BJ (cell line): ENCODE measurements at regions not wholly inside any gene's neighbourhood (a gene's known extent, or its start where the extent isn't known, plus 50 kb on each side); places are given as distances from the start of the nearest gene placed in this dataset.

Experiments
- CTCF ChIA-PET: fragments of 350-600 bp; formaldehyde crosslinking; extraction: SDS; loops from one replicate; lab custom pipeline; 2021; ENCODE audit warnings: antibody characterized with exemption, inconsistent platforms; lab: Yijun Ruan, JAX
- POLR2A ChIA-PET: fragments of 300-600 bp; sonication (Branson Sonifier 250); formaldehyde crosslinking; extraction: SDS; loops from one replicate; lab custom pipeline; 2021; ENCODE audit warnings: antibody characterized with exemption; lab: Charles Lee
- DNase-seq: peaks from one replicate; pipeline ENCODE4 v3.0.0-alpha.2; 2011; ENCODE audit warnings: low read depth
- H3K27me3 ChIP-seq: 2 replicates; pipeline ENCODE4 v1.6.0; 2011; ENCODE audit warnings: low read length; ENCODE audit not compliant: control insufficient read depth, insufficient read depth
- H3K36me3 ChIP-seq: 2 replicates; pipeline ENCODE4 v1.5.1; 2011; ENCODE audit warnings: low read length; ENCODE audit not compliant: control insufficient read depth, insufficient read depth
- H3K4me3 ChIP-seq: 2 replicates; pipeline ENCODE4 v1.5.1; 2011; ENCODE audit warnings: low read depth, mild to moderate bottlenecking, control low read depth, low read length
- TF ChIP-seq, protein P1 (sequence below): IDR thresholded peaks from 2 replicates; pipeline ENCODE4 v1.5.1; 2011; ENCODE audit warnings: low read depth, mild to moderate bottlenecking, control low read depth, inconsistent platforms, low read length, moderate library complexity; ENCODE audit not compliant: insufficient read depth

DNA sequence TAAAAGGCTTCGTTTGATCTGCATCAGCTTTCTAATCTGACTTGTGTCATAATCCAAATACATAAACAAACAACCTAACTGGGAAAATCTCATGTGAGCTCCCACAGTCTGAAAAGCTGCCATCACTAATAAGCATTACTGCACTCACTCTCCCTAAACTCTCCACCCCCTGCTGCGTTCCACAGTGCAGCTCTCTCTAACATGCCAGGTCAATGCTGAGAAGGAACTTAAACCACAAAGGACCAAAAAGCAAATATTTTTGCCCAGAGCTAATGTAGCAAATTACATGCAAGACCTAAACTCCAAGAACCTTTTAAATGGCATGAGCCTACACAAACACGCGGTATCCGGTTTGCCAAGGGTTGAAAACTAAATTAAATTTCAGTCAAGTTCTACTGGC is 542.3 kb upstream of the JARID2 start:
- TF ChIP-seq, protein P1, sequence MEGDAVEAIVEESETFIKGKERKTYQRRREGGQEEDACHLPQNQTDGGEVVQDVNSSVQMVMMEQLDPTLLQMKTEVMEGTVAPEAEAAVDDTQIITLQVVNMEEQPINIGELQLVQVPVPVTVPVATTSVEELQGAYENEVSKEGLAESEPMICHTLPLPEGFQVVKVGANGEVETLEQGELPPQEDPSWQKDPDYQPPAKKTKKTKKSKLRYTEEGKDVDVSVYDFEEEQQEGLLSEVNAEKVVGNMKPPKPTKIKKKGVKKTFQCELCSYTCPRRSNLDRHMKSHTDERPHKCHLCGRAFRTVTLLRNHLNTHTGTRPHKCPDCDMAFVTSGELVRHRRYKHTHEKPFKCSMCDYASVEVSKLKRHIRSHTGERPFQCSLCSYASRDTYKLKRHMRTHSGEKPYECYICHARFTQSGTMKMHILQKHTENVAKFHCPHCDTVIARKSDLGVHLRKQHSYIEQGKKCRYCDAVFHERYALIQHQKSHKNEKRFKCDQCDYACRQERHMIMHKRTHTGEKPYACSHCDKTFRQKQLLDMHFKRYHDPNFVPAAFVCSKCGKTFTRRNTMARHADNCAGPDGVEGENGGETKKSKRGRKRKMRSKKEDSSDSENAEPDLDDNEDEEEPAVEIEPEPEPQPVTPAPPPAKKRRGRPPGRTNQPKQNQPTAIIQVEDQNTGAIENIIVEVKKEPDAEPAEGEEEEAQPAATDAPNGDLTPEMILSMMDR = no peak
- no peaks in the 10 kb centered on the region for H3K27me3 ChIP-seq
- POLR2A ChIA-PET = no interaction called here
- no peaks in the 10 kb centered on the region for H3K36me3 ChIP-seq
- no peak overlapping the region for H3K4me3 ChIP-seq
- CTCF ChIA-PET = interaction anchor here (0.9 to 3.5 kb wide), 2 partner anchors 8 to 51 kb away, joined by 3 to 10 read pairs; no protein-coding TSS in a partner anchor
- DNase-seq = no peak

- ChIA-PET POLR2A (no interaction called here), CTCF (no interaction called here)
- H3K4me3 ChIP-seq = no peak overlapping the region
- no peaks in the 10 kb centered on the region for H3K36me3 ChIP-seq
- TF ChIP-seq, protein P1 = no peak
- no peaks in the 10 kb centered on the region for H3K27me3 ChIP-seq
- no peak for DNase-seq
Observed at GRCh38 chr6:14704383-14705271, 541.2 kb upstream of the JARID2 start.

- TF ChIP-seq, protein P1 = no peak
- H3K4me3 ChIP-seq = no peak overlapping the region
Observed at GRCh38 chr6:14705841-14706377, 540.0 kb upstream of the JARID2 start.

GRCh38 chr6:14706378-14706929 is 539.4 kb upstream of the JARID2 start:
- CTCF ChIA-PET = no interaction called here
- no peaks in the 10 kb centered on the region for H3K36me3 ChIP-seq
- TF ChIP-seq, protein P1 = no peak
- peak; percentile 97 for DNase-seq
- no peak overlapping the region for H3K4me3 ChIP-seq
- no peaks in the 10 kb centered on the region for H3K27me3 ChIP-seq
- POLR2A ChIA-PET = no interaction called here

More at GRCh38 chr6:14705841-14706377, 540.0 kb upstream of the JARID2 start:
- CTCF ChIA-PET = no interaction called here
- Histone ChIP-seq H3K27me3 (no peaks in the 10 kb centered on the region), H3K36me3 (no peaks in the 10 kb centered on the region)
- POLR2A ChIA-PET = no interaction called here
- DNase-seq = no peak

DNA sequence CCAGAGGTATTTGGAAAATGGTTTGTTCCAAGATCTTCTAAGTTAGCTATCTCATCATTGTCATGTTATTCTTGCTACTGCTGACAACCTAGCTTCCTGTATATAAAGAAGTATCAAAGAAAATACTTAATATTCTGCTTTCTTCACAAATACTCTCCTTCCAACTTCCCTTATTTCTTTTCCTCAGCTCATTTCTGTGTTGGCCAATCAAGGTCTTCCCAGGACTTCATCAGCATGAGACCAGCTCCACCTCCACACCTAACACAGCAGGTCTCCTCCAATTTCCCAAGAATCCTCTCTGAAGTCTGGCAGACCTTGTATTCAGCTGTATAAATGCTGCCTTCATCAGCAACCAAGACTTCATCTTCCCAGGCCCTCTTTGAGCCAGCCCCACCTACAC is 538.6 kb upstream of the JARID2 start:
- CTCF ChIA-PET = interaction anchor here (0.7 kb wide), 1 partner anchor 33 kb away, joined by 3 read pairs; no protein-coding TSS in a partner anchor
- TF ChIP-seq, protein P1 = no peak

More for the DNA sequence above, 538.6 kb upstream of the JARID2 start:
- Histone ChIP-seq H3K36me3 (no peaks in the 10 kb centered on the region), H3K27me3 (no peaks in the 10 kb centered on the region), H3K4me3 (no peak overlapping the region)
- no peak for DNase-seq
- POLR2A ChIA-PET = no interaction called here
